ENCODE measurements at regions not wholly inside any gene's neighbourhood (a gene's known extent, or its start where the extent isn't known, plus 50 kb on each side); places are given as distances from the start of the nearest gene placed in this dataset.

DNA sequence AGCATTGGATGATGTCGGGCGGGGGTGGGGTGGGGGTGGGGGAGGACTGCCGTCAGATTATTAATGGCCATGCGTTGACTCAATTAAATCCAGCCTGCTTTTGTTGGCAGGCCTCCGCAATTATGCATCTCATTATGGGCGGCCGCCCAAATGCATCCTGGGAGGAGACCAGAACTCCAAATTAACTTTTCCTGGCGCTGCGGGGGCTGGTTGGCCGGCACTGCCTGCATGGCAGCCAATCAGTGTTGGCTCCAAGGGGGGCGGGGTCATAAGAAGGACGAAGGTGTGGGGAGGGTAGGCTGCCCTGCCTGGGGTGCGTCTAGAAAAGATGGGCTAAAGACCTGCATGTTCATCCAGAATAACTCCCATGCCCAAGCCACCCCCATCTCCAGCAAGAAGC, 83.9 kb upstream of the PAX2 start:
- Mint-ChIP-seq H3K27ac (no peak overlapping the region), H3K4me3 (peak overlapping the region in 1 of 2 donors; percentile 44), H3K27me3 (ENCODE audit: low read depth in 3 of 3) (peaks cover 66 to 83% (median 81%) of the 10 kb centered on the region in 3 donors), H3K4me1 (no peaks in the 10 kb centered on the region), H3K36me3 (peaks cover 0 to 5% of the 10 kb centered on the region in 2 donors), H3K9me3 (peaks cover 0 to 22% (median 9%) of the 10 kb centered on the region in 7 donors)
- Histone ChIP-seq H3K9me3 (replicated peaks in 1 of 2; ENCODE audit: control insufficient read depth in 1 of 2, insufficient read depth in 1 of 2, low read length in 2 of 2) (peaks cover 0 to 32% of the 10 kb centered on the region in 2 donors), H3K27ac (ENCODE audit: low read depth in 1 of 2, low read length in 2 of 2) (no peak overlapping the region), H3K4me2 (replicated peaks; ENCODE audit: extremely low read depth, low read length, poor library complexity, severe bottlenecking) (no peak overlapping the region), H3K27me3 (ENCODE audit: control insufficient read depth in 2 of 2, insufficient read depth in 2 of 2, low read length in 2 of 2) (peaks cover 46 to 66% of the 10 kb centered on the region in 2 donors), H2AFZ (ENCODE audit: insufficient read depth, low read depth, low read length, poor library complexity, severe bottlenecking) (no peak overlapping the region), H3K4me1 (ENCODE audit: control insufficient read depth in 1 of 2, insufficient read depth in 2 of 2, low read length in 2 of 2) (no peaks in the 10 kb centered on the region), H3K79me2 (ENCODE audit: insufficient read depth, low read length) (no peaks in the 10 kb centered on the region), H3K9ac (ENCODE audit: insufficient read depth, low read length, poor library complexity, severe bottlenecking) (no peak overlapping the region), H3K4me3 (replicated peaks in 1 of 3; ENCODE audit: low read depth in 2 of 3, low read length in 3 of 3) (no peak overlapping the region), H3K36me3 (replicated peaks in 1 of 2; ENCODE audit: control insufficient read depth in 1 of 2, insufficient read depth in 2 of 2, low read length in 2 of 2) (no peaks in the 10 kb centered on the region), H4K20me1 (ENCODE audit: insufficient read depth, low read length) (no peaks in the 10 kb centered on the region)
- intact Hi-C loops (cut with micrococcal nuclease): loop anchor here in 1 of 2 donors (10.0 kb wide), 1 partner anchor 83 kb away; the partner anchor contains the start of gene PAX2
- WGBS (ENCODE audit: insufficient coverage): 58% methylated on average over 6 of the region's 13 CpGs
- TF ChIP-seq CTCF (IDR thresholded peaks at IDR 0.05): no peak
- no peak for DNase-seq

DNA sequence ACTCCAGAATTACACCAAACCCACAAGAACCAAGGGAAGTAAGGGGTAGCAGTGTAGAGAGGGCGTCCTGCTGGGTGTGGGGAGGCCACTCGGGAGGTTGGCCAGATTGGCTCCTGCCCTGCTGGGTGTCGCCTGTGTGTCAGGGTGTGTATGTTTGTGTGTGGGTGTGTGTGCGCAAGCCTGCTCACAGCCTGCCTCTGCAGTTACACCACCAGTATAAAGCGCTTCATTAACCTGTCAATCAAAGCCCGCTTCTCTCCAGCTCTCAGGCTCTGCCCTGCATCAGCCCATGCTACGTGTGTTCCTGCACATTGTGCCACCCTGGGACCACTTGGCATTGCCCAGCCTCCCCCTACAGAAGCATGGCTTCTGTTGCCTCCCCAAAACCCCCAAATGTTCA, 83.3 kb upstream of the PAX2 start:
- TF ChIP-seq CTCF (IDR thresholded peaks at IDR 0.05): no peak
- no peaks in the 10 kb centered on the region for H3K4me1 ChIP-seq (ENCODE audit: control insufficient read depth in 1 of 2, insufficient read depth in 2 of 2, low read length in 2 of 2)
- Mint-ChIP-seq H3K9me3 (peaks cover 0 to 18% (median 8%) of the 10 kb centered on the region in 7 donors), H3K27ac (no peak overlapping the region), H3K4me1 (no peaks in the 10 kb centered on the region), H3K36me3 (peaks cover 0 to 5% of the 10 kb centered on the region in 2 donors), H3K27me3 (ENCODE audit: low read depth in 3 of 3) (peaks cover 61 to 82% (median 78%) of the 10 kb centered on the region in 3 donors), H3K4me3 (peak overlapping the region in 1 of 2 donors; percentile 44)
- intact Hi-C loops (cut with micrococcal nuclease): loop anchor here in 1 of 2 donors (10.0 kb wide), 1 partner anchor 83 kb away; the partner anchor contains the start of gene PAX2
- WGBS (ENCODE audit: insufficient coverage): 77% methylated on average over 2 of the region's 7 CpGs
- H3K27me3 ChIP-seq (ENCODE audit: control insufficient read depth in 2 of 2, insufficient read depth in 2 of 2, low read length in 2 of 2): peaks cover 42 to 63% of the 10 kb centered on the region in 2 donors
- no peaks in the 10 kb centered on the region for H3K36me3 ChIP-seq (replicated peaks in 1 of 2; ENCODE audit: control insufficient read depth in 1 of 2, insufficient read depth in 2 of 2, low read length in 2 of 2)
- H3K4me2 ChIP-seq (replicated peaks; ENCODE audit: extremely low read depth, low read length, poor library complexity, severe bottlenecking): no peak overlapping the region
- H4K20me1 ChIP-seq (ENCODE audit: insufficient read depth, low read length): no peaks in the 10 kb centered on the region
- H3K9ac ChIP-seq (ENCODE audit: insufficient read depth, low read length, poor library complexity, severe bottlenecking): no peak overlapping the region
- H3K4me3 ChIP-seq (replicated peaks in 1 of 3; ENCODE audit: low read depth in 2 of 3, low read length in 3 of 3): no peak overlapping the region
- no peak overlapping the region for H2AFZ ChIP-seq (ENCODE audit: insufficient read depth, low read depth, low read length, poor library complexity, severe bottlenecking)
- peaks cover 0 to 27% of the 10 kb centered on the region in 2 donors for H3K9me3 ChIP-seq (replicated peaks in 1 of 2; ENCODE audit: control insufficient read depth in 1 of 2, insufficient read depth in 1 of 2, low read length in 2 of 2)
- no peak for DNase-seq
- no peaks in the 10 kb centered on the region for H3K79me2 ChIP-seq (ENCODE audit: insufficient read depth, low read length)
- no peak overlapping the region for H3K27ac ChIP-seq (ENCODE audit: low read depth in 1 of 2, low read length in 2 of 2)
